ENCODE measurements at regions not wholly inside any gene's neighbourhood (a gene's known extent, or its start where the extent isn't known, plus 50 kb on each side); places are given as distances from the start of the nearest gene placed in this dataset.
"Not testable (repeated sequence)": the region's sequence is repeated elsewhere in the genome, so short reads cannot be mapped to it uniquely, and the experiment has no call there.

- H3K27me3 ChIP-seq (ENCODE audit: control insufficient read depth in 1 of 2, insufficient read depth in 2 of 2, low read length in 2 of 2); H3K27ac ChIP-seq (ENCODE audit: extremely low read length, insufficient read depth, low read length); H3K36me3 ChIP-seq (replicated peaks in 1 of 2; ENCODE audit: control insufficient read depth in 1 of 2, insufficient read depth in 2 of 2, low read length in 2 of 2); POLR2A ChIA-PET; DNase-seq (ENCODE audit: low spot score); H3K4me2 ChIP-seq (ENCODE audit: low read depth, low read length); ATAC-seq; H3K79me2 ChIP-seq (ENCODE audit: insufficient read depth, low read length); H2AFZ ChIP-seq (ENCODE audit: low read length); CTCF ChIA-PET (ENCODE audit: low intra/inter-chr PET ratio, low total read pairs); H4K20me1 ChIP-seq (ENCODE audit: insufficient read depth, low read length); H3K9ac ChIP-seq (ENCODE audit: insufficient read depth, low read depth, low read length); intact Hi-C loops (cut with micrococcal nuclease; ENCODE audit: unreplicated experiment); FAIRE-seq; in situ Hi-C loops (cut with HindIII; ENCODE audit: extremely low pct_ligation_motif_present, low pct_unique_long_range_greater_than_20kb); H3K4me1 ChIP-seq (ENCODE audit: insufficient read depth, low read length); H3K4me3 ChIP-seq (replicated peaks in 1 of 3; ENCODE audit: insufficient read depth in 1 of 3, low read depth in 2 of 3, low read length in 3 of 3); BruUV-seq (replicated peaks): not testable (repeated sequence)
- WGBS (ENCODE audit: low lambda C conversion rate): 54% methylated on average over 17 of the region's 17 CpGs
- peaks cover 28% of the 10 kb centered on the region for H3K9me3 ChIP-seq (ENCODE audit: low read length)
Observed at GRCh38 chr16:46382079-46382478, 239.1 kb downstream of the SHCBP1 start.

GRCh38 chr16:46381344-46381743 lies 239.8 kb downstream of the SHCBP1 start:
- CTCF ChIA-PET (ENCODE audit: low intra/inter-chr PET ratio, low total read pairs); H3K4me3 ChIP-seq (replicated peaks in 1 of 3; ENCODE audit: insufficient read depth in 1 of 3, low read depth in 2 of 3, low read length in 3 of 3); H3K4me1 ChIP-seq (ENCODE audit: insufficient read depth, low read length); intact Hi-C loops (cut with micrococcal nuclease; ENCODE audit: unreplicated experiment); H2AFZ ChIP-seq (ENCODE audit: low read length); BruUV-seq (replicated peaks); in situ Hi-C loops (cut with HindIII; ENCODE audit: extremely low pct_ligation_motif_present, low pct_unique_long_range_greater_than_20kb); H3K79me2 ChIP-seq (ENCODE audit: insufficient read depth, low read length); H3K27me3 ChIP-seq (ENCODE audit: control insufficient read depth in 1 of 2, insufficient read depth in 2 of 2, low read length in 2 of 2); H3K9ac ChIP-seq (ENCODE audit: insufficient read depth, low read depth, low read length); H3K4me2 ChIP-seq (ENCODE audit: low read depth, low read length); H4K20me1 ChIP-seq (ENCODE audit: insufficient read depth, low read length); FAIRE-seq; ATAC-seq; H3K27ac ChIP-seq (ENCODE audit: extremely low read length, insufficient read depth, low read length); POLR2A ChIA-PET; H3K36me3 ChIP-seq (replicated peaks in 1 of 2; ENCODE audit: control insufficient read depth in 1 of 2, insufficient read depth in 2 of 2, low read length in 2 of 2): not testable (repeated sequence)
- peak; percentile 21 for DNase-seq (ENCODE audit: low spot score)
- WGBS (ENCODE audit: low lambda C conversion rate): 38% methylated on average over 17 of the region's 17 CpGs
- H3K9me3 ChIP-seq (ENCODE audit: low read length): peaks cover 28% of the 10 kb centered on the region
